KMS-11 (cell line): ENCODE measurements at regions not wholly inside any gene's neighbourhood (a gene's known extent, or its start where the extent isn't known, plus 50 kb on each side); places are given as distances from the start of the nearest gene placed in this dataset.

Experiments
- H2AFZ ChIP-seq: fragments of 200-600 bp; sonication (generic); 2 replicates; pipeline ENCODE4 v1.6.1; 2016; ENCODE audit warnings: antibody characterized with exemption, mixed run types, low read depth
- H3K27ac ChIP-seq: fragments of 200-600 bp; sonication (generic); 2 replicates; pipeline ENCODE4 v1.6.1; 2016; ENCODE audit warnings: mild to moderate bottlenecking, mixed run types
- H3K27me3 ChIP-seq: fragments of 200-600 bp; sonication (generic); 2 replicates; pipeline ENCODE4 v1.6.1; 2017; ENCODE audit warnings: mild to moderate bottlenecking, low read depth, mixed run types, moderate library complexity; ENCODE audit not compliant: insufficient read depth
- H3K36me3 ChIP-seq: fragments of 200-600 bp; sonication (generic); 2 replicates; pipeline ENCODE4 v1.6.1; 2017; ENCODE audit warnings: mild to moderate bottlenecking, mixed run types; ENCODE audit not compliant: insufficient read depth
- H3K4me1 ChIP-seq: fragments of 200-600 bp; sonication (generic); 2 replicates; pipeline ENCODE4 v1.6.1; 2016; ENCODE audit warnings: mild to moderate bottlenecking, low read depth, mixed run types; ENCODE audit not compliant: poor library complexity, severe bottlenecking
- H3K4me2 ChIP-seq: fragments of 200-600 bp; sonication (generic); 2 replicates; pipeline ENCODE4 v1.7.0; 2016; ENCODE audit warnings: mild to moderate bottlenecking, mixed run types
- H3K4me3 ChIP-seq: fragments of 200-600 bp; sonication (generic); IDR thresholded peaks from 2 replicates; pipeline ENCODE4 v1.6.1; 2017; ENCODE audit warnings: low read depth, low read length, mixed read lengths; ENCODE audit not compliant: insufficient read depth
- H3K79me2 ChIP-seq: fragments of 200-600 bp; sonication (generic); 2 replicates; pipeline ENCODE4 v1.6.1; 2016; ENCODE audit warnings: low read depth, mixed run types; ENCODE audit not compliant: insufficient read depth
- H3K9ac ChIP-seq: fragments of 200-600 bp; sonication (generic); 2 replicates; pipeline ENCODE4 v1.6.1; 2016; ENCODE audit warnings: mild to moderate bottlenecking, mixed run types
- H4K20me1 ChIP-seq: fragments of 200-600 bp; sonication (generic); 2 replicates; pipeline ENCODE4 v1.6.1; 2016; ENCODE audit warnings: mild to moderate bottlenecking, mixed run types; ENCODE audit not compliant: insufficient read depth
- CTCF ChIP-seq: fragments of 200-600 bp; sonication (generic); conservative IDR thresholded peaks from 2 replicates; pipeline ENCODE4 v1.6.1; 2017; ENCODE audit warnings: low read depth, mild to moderate bottlenecking, antibody characterized with exemption, low read length, moderate library complexity, mixed read lengths

GRCh38 chr5:13498279-13498678 lies 446.2 kb downstream of the DNAH5 start:
- Histone ChIP-seq H2AFZ (no peak overlapping the region), H3K4me3 (no peak overlapping the region), H3K79me2 (no peaks in the 10 kb centered on the region), H3K4me1 (no peaks in the 10 kb centered on the region), H3K27ac (no peak overlapping the region), H3K36me3 (no peaks in the 10 kb centered on the region), H3K27me3 (no peaks in the 10 kb centered on the region), H3K4me2 (no peak overlapping the region), H4K20me1 (no peaks in the 10 kb centered on the region), H3K9ac (no peak overlapping the region)
- TF ChIP-seq CTCF = no peak

GRCh38 chr5:13488254-13488931 lies 456.1 kb downstream of the DNAH5 start:
- Histone ChIP-seq H3K79me2 (no peaks in the 10 kb centered on the region), H3K27me3 (no peaks in the 10 kb centered on the region), H3K4me3 (no peak overlapping the region), H3K36me3 (no peaks in the 10 kb centered on the region), H3K4me2 (no peak overlapping the region), H2AFZ (no peak overlapping the region), H3K27ac (no peak overlapping the region), H3K9ac (no peak overlapping the region), H3K4me1 (no peaks in the 10 kb centered on the region), H4K20me1 (no peaks in the 10 kb centered on the region)
- no peak for TF ChIP-seq CTCF

GRCh38 chr5:13480834-13481233 lies 463.7 kb downstream of the DNAH5 start:
- no peak overlapping the region for H3K4me3 ChIP-seq
- H3K79me2 ChIP-seq = no peaks in the 10 kb centered on the region
- H3K4me1 ChIP-seq = peaks cover 3% of the 10 kb centered on the region
- no peaks in the 10 kb centered on the region for H3K36me3 ChIP-seq
- TF ChIP-seq CTCF = no peak
- no peaks in the 10 kb centered on the region for H3K27me3 ChIP-seq
- no peaks in the 10 kb centered on the region for H4K20me1 ChIP-seq
- H3K9ac ChIP-seq = no peak overlapping the region
- H2AFZ ChIP-seq = no peak overlapping the region
- H3K27ac ChIP-seq = no peak overlapping the region
- no peak overlapping the region for H3K4me2 ChIP-seq

GRCh38 chr5:13478831-13479465 lies 465.5 kb downstream of the DNAH5 start:
- Histone ChIP-seq H3K79me2 (no peaks in the 10 kb centered on the region), H2AFZ (peak overlapping the region; percentile 39; the same call in 1 of the 2 replicates), H3K9ac (no peak overlapping the region), H3K4me2 (0 out of 2 replicates have a peak overlapping the region, but pooled peaks have one; percentile 6), H3K36me3 (no peaks in the 10 kb centered on the region), H4K20me1 (no peaks in the 10 kb centered on the region), H3K27me3 (no peaks in the 10 kb centered on the region), H3K4me1 (peaks cover 3% of the 10 kb centered on the region), H3K4me3 (no peak overlapping the region), H3K27ac (no peak overlapping the region)
- peak; percentile 89 for TF ChIP-seq CTCF
